HepG2 (cell line): ENCODE measurements at regions not wholly inside any gene's neighbourhood (a gene's known extent, or its start where the extent isn't known, plus 50 kb on each side); places are given as distances from the start of the nearest gene placed in this dataset.

Experiments used
- ATF4 ChIP-seq, 2 experiments: fragments of 450-650 bp in 1 of 2; sonication (generic) in 1 of 2; formaldehyde crosslinking; IDR thresholded peaks; 2 replicates each; pipeline versions ENCODE4 v1.5.0 to v1.8.0; 2020 to 2022; ENCODE audit warnings: mild to moderate bottlenecking in 1 of 2, missing genetic modification reagents in 1 of 2
- CHD4 ChIP-seq: fragments of 200-600 bp; sonication (generic); IDR thresholded peaks from 2 replicates; pipeline ENCODE4 v1.7.0; 2017; ENCODE audit warnings: mild to moderate bottlenecking, low read length, borderline replicate concordance
- CREB1 ChIP-seq, 2 experiments: fragments of 450-650 bp in 1 of 2; IDR thresholded peaks; 2 replicates each; pipeline ENCODE4 v1.6.1; 2016 to 2017; ENCODE audit warnings: control low read depth in 1 of 2, mild to moderate bottlenecking in 1 of 2, missing compliant biosample characterization in 1 of 2, missing genetic modification characterization in 1 of 2
- ELF3 ChIP-seq: IDR thresholded peaks from 2 replicates; pipeline ENCODE4 v1.6.1; 2016; ENCODE audit warnings: missing genetic modification reagents, missing compliant biosample characterization
- ETV6 ChIP-seq: sonication (generic); formaldehyde crosslinking; conservative IDR thresholded peaks from 2 replicates; pipeline ENCODE4 v1.4.0; 2020; ENCODE audit warnings: missing genetic modification reagents
- FOXA3 ChIP-seq: IDR thresholded peaks from 2 replicates; pipeline ENCODE4 v1.6.1; 2016; ENCODE audit warnings: missing genetic modification reagents, missing compliant biosample characterization
- FOXO1 ChIP-seq: sonication (generic); formaldehyde crosslinking; IDR thresholded peaks from 2 replicates; pipeline ENCODE4 v1.4.0; 2020; ENCODE audit warnings: missing genetic modification reagents
- GRHL1 ChIP-seq: sonication (generic); formaldehyde crosslinking; conservative IDR thresholded peaks from 2 replicates; pipeline ENCODE4 v1.8.0; 2022; ENCODE audit warnings: missing genetic modification reagents
- HMGA1 ChIP-seq: sonication (generic); formaldehyde crosslinking; conservative IDR thresholded peaks from 2 replicates; pipeline ENCODE4 v1.4.0; 2020; ENCODE audit warnings: missing genetic modification reagents
- KDM1A ChIP-seq: IDR thresholded peaks from 2 replicates; pipeline ENCODE4 v1.6.1; 2016; ENCODE audit warnings: missing compliant biosample characterization
- KMT2B ChIP-seq: IDR thresholded peaks from 2 replicates; pipeline ENCODE4 v1.6.1; 2016; ENCODE audit warnings: missing genetic modification reagents, missing compliant biosample characterization
- MED13 ChIP-seq: sonication (generic); formaldehyde crosslinking; IDR thresholded peaks from 2 replicates; pipeline ENCODE4 v1.5.0; 2020; ENCODE audit warnings: missing genetic modification reagents
- MIXL1 ChIP-seq: IDR thresholded peaks from 2 replicates; pipeline ENCODE4 v1.6.1; 2016
- MYNN ChIP-seq: sonication (generic); formaldehyde crosslinking; IDR thresholded peaks from 2 replicates; pipeline ENCODE4 v1.4.0; 2020; ENCODE audit warnings: mild to moderate bottlenecking, low read depth, missing genetic modification reagents
- NFKBIZ ChIP-seq: IDR thresholded peaks from 2 replicates; pipeline ENCODE4 v1.6.1; 2018; ENCODE audit warnings: missing genetic modification reagents, missing compliant biosample characterization
- NR1H2 ChIP-seq: sonication (generic); formaldehyde crosslinking; IDR thresholded peaks from 2 replicates; pipeline ENCODE4 v1.8.1; 2022; ENCODE audit warnings: low read depth, missing genetic modification reagents, borderline replicate concordance
- NR2C2 ChIP-seq: sonication (generic); formaldehyde crosslinking; IDR thresholded peaks from 2 replicates; pipeline ENCODE4 v1.4.0; 2020; ENCODE audit warnings: missing genetic modification reagents, mild to moderate bottlenecking, moderate library complexity, borderline replicate concordance
- PATZ1 ChIP-seq: sonication (generic); formaldehyde crosslinking; IDR thresholded peaks from 2 replicates; pipeline ENCODE4 v1.4.0; 2020; ENCODE audit warnings: missing genetic modification reagents
- SKI ChIP-seq: fragments of 450-650 bp; IDR thresholded peaks from one replicate; pipeline ENCODE4 v1.6.1; 2018; ENCODE audit warnings: mild to moderate bottlenecking; ENCODE audit not compliant: partially characterized antibody
- TCF12 ChIP-seq, 2 experiments: fragments of 450-650 bp in 1 of 2; sonication (generic) in 1 of 2; formaldehyde crosslinking in 1 of 2; IDR thresholded peaks; 2 replicates each; pipeline versions ENCODE4 v1.6.1 to v1.8.0; 2017 to 2022; ENCODE audit warnings: antibody characterized with exemption in 1 of 2, mild to moderate bottlenecking in 1 of 2, missing genetic modification reagents in 1 of 2, moderate library complexity in 1 of 2
- ZBTB21 ChIP-seq: sonication (generic); formaldehyde crosslinking; IDR thresholded peaks from 2 replicates; pipeline ENCODE4 v1.4.0; 2020; ENCODE audit warnings: missing genetic modification reagents
- ZNF280B ChIP-seq: sonication (generic); formaldehyde crosslinking; IDR thresholded peaks from 2 replicates; pipeline ENCODE4 v1.5.0; 2020; ENCODE audit warnings: missing genetic modification reagents, mild to moderate bottlenecking, borderline replicate concordance
- ZNF441 ChIP-seq: sonication (generic); formaldehyde crosslinking; IDR thresholded peaks from 2 replicates; pipeline ENCODE4 v1.7.0; 2021; ENCODE audit warnings: missing genetic modification reagents, borderline replicate concordance
- ZSCAN22 ChIP-seq: sonication (generic); formaldehyde crosslinking; IDR thresholded peaks from 2 replicates; pipeline ENCODE4 v1.4.0; 2020; ENCODE audit warnings: mild to moderate bottlenecking, missing genetic modification reagents
- ZSCAN30 ChIP-seq: sonication (generic); formaldehyde crosslinking; IDR thresholded peaks from 2 replicates; pipeline ENCODE4 v1.5.0; 2020; ENCODE audit warnings: mild to moderate bottlenecking, missing genetic modification reagents

- no peak for TF ChIP-seq ZNF280B
- TF ChIP-seq KDM1A: peak; percentile 86
- TF ChIP-seq FOXO1 (CRISPR knock-in tag): peak; percentile 85
- peak; percentile 98 for TF ChIP-seq ELF3 (CRISPR knock-in tag)
- no peak for TF ChIP-seq ZBTB21 (CRISPR knock-in tag)
- TF ChIP-seq SKI: peak; percentile 72
- 0 out of 2 replicates have a peak, but pooled peaks have one; percentile 28 for TF ChIP-seq ZNF441
- TF ChIP-seq ZSCAN22 (CRISPR knock-in tag): no peak
- peak; percentile 53; the same call in 1 of the 2 replicates for TF ChIP-seq KMT2B (CRISPR knock-in tag)
- peak; percentile 38 to 99; a peak in 2 of 4 replicates for TF ChIP-seq ATF4 (CRISPR knock-in tag; IDR thresholded peaks at IDR 0.05)
- TF ChIP-seq ZSCAN30 (CRISPR knock-in tag): no peak
- TF ChIP-seq HMGA1 (CRISPR knock-in tag): no peak
- peak; percentile 93; the same call in 1 of the 2 replicates for TF ChIP-seq NFKBIZ (CRISPR knock-in tag)
- no peak for TF ChIP-seq NR1H2
- TF ChIP-seq CHD4: 0 out of 2 replicates have a peak, but pooled peaks have one; percentile 41
- TF ChIP-seq FOXA3 (CRISPR knock-in tag): peak; percentile 99
- peak; percentile 83 for TF ChIP-seq MIXL1 (CRISPR knock-in tag)
- TF ChIP-seq CREB1 (IDR thresholded peaks at IDR 0.05): peak; percentile 8; the same call in 1 of the 2 replicates
- TF ChIP-seq CREB1 (CRISPR knock-in tag; IDR thresholded peaks at IDR 0.05): 0 out of 2 replicates have a peak, but pooled peaks have one; percentile 24
- TF ChIP-seq PATZ1: peak; percentile 87
- TF ChIP-seq MED13 (CRISPR knock-in tag): no peak
- TF ChIP-seq MYNN (CRISPR knock-in tag): no peak
- peak; percentile 73 for TF ChIP-seq NR2C2 (CRISPR knock-in tag)
- TF ChIP-seq TCF12 (IDR thresholded peaks at IDR 0.05): no peak
- TF ChIP-seq TCF12 (CRISPR knock-in tag; IDR thresholded peaks at IDR 0.05): 0 out of 2 replicates have a peak, but pooled peaks have one; percentile 53
- TF ChIP-seq ETV6 (CRISPR knock-in tag): peak; percentile 98
- no peak for TF ChIP-seq GRHL1 (CRISPR knock-in tag)
These were observed 212.1 kb upstream of the SOX4 start (continued) for GRCh38 chr6:21381331-21381963.
